SK-N-SH (cell line): ENCODE measurements at regions not wholly inside any gene's neighbourhood (a gene's known extent, or its start where the extent isn't known, plus 50 kb on each side); places are given as distances from the start of the nearest gene placed in this dataset.

Source experiments
- MAX ChIP-seq: IDR thresholded peaks from 2 replicates; pipeline ENCODE4 v1.4.0; 2012; ENCODE audit warnings: low read depth
- NFIC ChIP-seq: IDR thresholded peaks from 2 replicates; pipeline ENCODE4 v1.4.0; 2012; ENCODE audit warnings: borderline replicate concordance

- TF ChIP-seq MAX (no peak), NFIC (no peak)
Observed at GRCh38 chr16:65476448-65476955, 354.6 kb upstream of the CDH11 start.
